ENCODE measurements at regions not wholly inside any gene's neighbourhood (a gene's known extent, or its start where the extent isn't known, plus 50 kb on each side); places are given as distances from the start of the nearest gene placed in this dataset.

DNA sequence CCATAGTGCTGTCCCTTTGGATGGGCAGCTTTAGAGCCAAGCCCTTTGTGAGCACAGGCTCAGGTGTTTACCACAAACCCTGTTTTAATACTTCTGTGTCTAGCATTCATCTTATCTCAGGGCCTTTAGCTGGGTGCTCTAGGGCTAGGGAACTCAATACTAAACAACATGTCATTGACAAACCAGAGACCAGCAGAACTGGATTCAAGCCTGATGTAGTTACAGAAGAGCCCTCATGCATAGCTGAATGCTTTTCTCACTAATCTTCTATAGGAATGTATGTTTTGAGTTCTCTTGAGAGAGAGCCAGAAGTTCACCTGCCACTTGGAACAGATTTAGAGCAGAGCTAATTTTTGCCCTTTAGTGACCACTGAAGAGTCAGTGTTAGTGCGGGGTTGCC, 142.6 kb downstream of the DCK start:
- TF ChIP-seq POLR2A (IDR thresholded peaks at IDR 0.05) (no peak), POLR2AphosphoS5 (IDR thresholded peaks at IDR 0.05) (no peak), EP300 (IDR thresholded peaks at IDR 0.05) (no peak)
- TF ChIP-seq, protein P1, sequence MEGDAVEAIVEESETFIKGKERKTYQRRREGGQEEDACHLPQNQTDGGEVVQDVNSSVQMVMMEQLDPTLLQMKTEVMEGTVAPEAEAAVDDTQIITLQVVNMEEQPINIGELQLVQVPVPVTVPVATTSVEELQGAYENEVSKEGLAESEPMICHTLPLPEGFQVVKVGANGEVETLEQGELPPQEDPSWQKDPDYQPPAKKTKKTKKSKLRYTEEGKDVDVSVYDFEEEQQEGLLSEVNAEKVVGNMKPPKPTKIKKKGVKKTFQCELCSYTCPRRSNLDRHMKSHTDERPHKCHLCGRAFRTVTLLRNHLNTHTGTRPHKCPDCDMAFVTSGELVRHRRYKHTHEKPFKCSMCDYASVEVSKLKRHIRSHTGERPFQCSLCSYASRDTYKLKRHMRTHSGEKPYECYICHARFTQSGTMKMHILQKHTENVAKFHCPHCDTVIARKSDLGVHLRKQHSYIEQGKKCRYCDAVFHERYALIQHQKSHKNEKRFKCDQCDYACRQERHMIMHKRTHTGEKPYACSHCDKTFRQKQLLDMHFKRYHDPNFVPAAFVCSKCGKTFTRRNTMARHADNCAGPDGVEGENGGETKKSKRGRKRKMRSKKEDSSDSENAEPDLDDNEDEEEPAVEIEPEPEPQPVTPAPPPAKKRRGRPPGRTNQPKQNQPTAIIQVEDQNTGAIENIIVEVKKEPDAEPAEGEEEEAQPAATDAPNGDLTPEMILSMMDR (IDR thresholded peaks at IDR 0.05), result no peak
